ENCODE measurements at regions not wholly inside any gene's neighbourhood (a gene's known extent, or its start where the extent isn't known, plus 50 kb on each side); places are given as distances from the start of the nearest gene placed in this dataset.

DNA sequence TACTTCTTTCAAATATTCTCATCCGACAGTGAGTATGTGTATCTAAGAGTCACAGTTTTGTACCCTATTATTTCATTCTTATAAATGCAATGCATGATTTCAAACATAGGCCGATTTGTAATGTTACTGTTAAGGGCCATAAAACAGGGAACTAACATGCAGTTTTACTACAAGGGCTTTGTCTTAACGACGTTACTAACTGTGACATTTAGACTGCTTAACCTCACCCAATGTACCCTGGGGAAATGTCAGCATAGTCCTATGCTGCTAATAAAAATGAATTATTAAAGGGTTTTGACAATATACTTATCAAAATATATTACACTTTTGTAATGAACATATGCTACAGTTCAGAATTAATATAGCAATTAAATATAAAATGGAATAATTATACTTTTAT is 74.8 kb upstream of the CPXCR1 start:
- Mint-ChIP-seq H3K4me3 (no peak overlapping the region), H3K36me3 (no peaks in the 10 kb centered on the region; the same call in 1 of the 2 replicates), H3K9me3 (peaks cover 16% of the 10 kb centered on the region), H3K27me3 (ENCODE audit: low read depth) (no peaks in the 10 kb centered on the region), H3K4me1 (no peaks in the 10 kb centered on the region), H3K27ac (no peak overlapping the region)
- ChIA-PET CTCF (no interaction called here), POLR2A (no interaction called here)
- TF ChIP-seq NR3C1 (CRISPR knock-in tag; conservative IDR thresholded peaks at IDR 0.05; ENCODE audit: low read depth) (no peak), SMAD3 (CRISPR knock-in tag; IDR thresholded peaks at IDR 0.05; ENCODE audit: borderline replicate concordance) (no peak)
- TF ChIP-seq, protein P1, sequence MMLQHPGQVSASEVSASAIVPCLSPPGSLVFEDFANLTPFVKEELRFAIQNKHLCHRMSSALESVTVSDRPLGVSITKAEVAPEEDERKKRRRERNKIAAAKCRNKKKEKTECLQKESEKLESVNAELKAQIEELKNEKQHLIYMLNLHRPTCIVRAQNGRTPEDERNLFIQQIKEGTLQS (CRISPR knock-in tag; conservative IDR thresholded peaks at IDR 0.05): no peak
- TF ChIP-seq, protein P2, sequence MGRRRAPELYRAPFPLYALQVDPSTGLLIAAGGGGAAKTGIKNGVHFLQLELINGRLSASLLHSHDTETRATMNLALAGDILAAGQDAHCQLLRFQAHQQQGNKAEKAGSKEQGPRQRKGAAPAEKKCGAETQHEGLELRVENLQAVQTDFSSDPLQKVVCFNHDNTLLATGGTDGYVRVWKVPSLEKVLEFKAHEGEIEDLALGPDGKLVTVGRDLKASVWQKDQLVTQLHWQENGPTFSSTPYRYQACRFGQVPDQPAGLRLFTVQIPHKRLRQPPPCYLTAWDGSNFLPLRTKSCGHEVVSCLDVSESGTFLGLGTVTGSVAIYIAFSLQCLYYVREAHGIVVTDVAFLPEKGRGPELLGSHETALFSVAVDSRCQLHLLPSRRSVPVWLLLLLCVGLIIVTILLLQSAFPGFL (CRISPR knock-in tag; IDR thresholded peaks at IDR 0.05; ENCODE audit: borderline replicate concordance): no peak
- TF ChIP-seq, protein P3, sequence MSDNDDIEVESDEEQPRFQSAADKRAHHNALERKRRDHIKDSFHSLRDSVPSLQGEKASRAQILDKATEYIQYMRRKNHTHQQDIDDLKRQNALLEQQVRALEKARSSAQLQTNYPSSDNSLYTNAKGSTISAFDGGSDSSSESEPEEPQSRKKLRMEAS (CRISPR knock-in tag; IDR thresholded peaks at IDR 0.05): no peak
- ATAC-seq: no peak
- DNase-seq (ENCODE audit: low spot score): no peak

Measured in WTC11 (cell line).